ENCODE measurements at regions not wholly inside any gene's neighbourhood (a gene's known extent, or its start where the extent isn't known, plus 50 kb on each side); places are given as distances from the start of the nearest gene placed in this dataset.

DNA sequence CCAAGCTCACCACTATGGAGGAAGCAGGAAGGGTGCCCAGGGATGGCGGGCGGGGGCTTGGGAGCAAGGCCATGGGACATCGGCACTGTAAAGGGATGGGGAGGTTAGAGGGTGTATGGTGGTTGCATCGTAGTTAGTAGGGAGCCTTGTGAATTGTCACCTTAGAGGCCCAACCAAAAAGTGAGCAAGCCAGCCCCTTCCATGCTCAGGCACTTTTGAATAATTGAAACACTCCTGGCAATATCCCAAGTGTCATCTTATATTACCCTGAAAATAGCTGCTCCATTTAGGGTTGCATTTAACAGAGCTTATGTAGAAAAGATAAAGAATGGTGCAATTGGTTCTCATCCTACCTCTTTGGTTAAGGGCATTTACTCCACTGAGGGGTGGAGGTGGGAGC is 169.2 kb downstream of the SAMD5 start:
- Histone ChIP-seq H2AFZ (ENCODE audit: low read length) (no peak overlapping the region), H3K27me3 (ENCODE audit: insufficient read depth, low read length) (no peaks in the 10 kb centered on the region), H3K36me3 (ENCODE audit: insufficient read depth, low read length) (no peaks in the 10 kb centered on the region), H3K4me3 (ENCODE audit: low read depth, low read length, poor library complexity, severe bottlenecking) (no peak overlapping the region), H3K4me2 (ENCODE audit: low read length) (no peak overlapping the region), H4K20me1 (ENCODE audit: insufficient read depth, low read length) (no peaks in the 10 kb centered on the region), H3K9ac (ENCODE audit: low read length) (no peak overlapping the region), H3K9me2 (ENCODE audit: low read depth, low read length) (no peaks in the 10 kb centered on the region), H3F3A (ENCODE audit: insufficient read depth, low read length) (no peaks in the 10 kb centered on the region), H3K79me2 (ENCODE audit: insufficient read depth, low read length) (no peaks in the 10 kb centered on the region), H3K9me3 (ENCODE audit: low read length) (no peaks in the 10 kb centered on the region), H3K4me1 (ENCODE audit: insufficient read depth, low read length, severe bottlenecking) (no peaks in the 10 kb centered on the region), H3K27ac (ENCODE audit: low read depth, low read length, poor library complexity, severe bottlenecking) (no peak overlapping the region)
- TF ChIP-seq, protein P1, sequence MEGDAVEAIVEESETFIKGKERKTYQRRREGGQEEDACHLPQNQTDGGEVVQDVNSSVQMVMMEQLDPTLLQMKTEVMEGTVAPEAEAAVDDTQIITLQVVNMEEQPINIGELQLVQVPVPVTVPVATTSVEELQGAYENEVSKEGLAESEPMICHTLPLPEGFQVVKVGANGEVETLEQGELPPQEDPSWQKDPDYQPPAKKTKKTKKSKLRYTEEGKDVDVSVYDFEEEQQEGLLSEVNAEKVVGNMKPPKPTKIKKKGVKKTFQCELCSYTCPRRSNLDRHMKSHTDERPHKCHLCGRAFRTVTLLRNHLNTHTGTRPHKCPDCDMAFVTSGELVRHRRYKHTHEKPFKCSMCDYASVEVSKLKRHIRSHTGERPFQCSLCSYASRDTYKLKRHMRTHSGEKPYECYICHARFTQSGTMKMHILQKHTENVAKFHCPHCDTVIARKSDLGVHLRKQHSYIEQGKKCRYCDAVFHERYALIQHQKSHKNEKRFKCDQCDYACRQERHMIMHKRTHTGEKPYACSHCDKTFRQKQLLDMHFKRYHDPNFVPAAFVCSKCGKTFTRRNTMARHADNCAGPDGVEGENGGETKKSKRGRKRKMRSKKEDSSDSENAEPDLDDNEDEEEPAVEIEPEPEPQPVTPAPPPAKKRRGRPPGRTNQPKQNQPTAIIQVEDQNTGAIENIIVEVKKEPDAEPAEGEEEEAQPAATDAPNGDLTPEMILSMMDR (IDR thresholded peaks at IDR 0.05; ENCODE audit: low read length), result no peak
- TF ChIP-seq EZH2 (IDR thresholded peaks at IDR 0.05; ENCODE audit: borderline replicate concordance, low read length), result no peak

DNA sequence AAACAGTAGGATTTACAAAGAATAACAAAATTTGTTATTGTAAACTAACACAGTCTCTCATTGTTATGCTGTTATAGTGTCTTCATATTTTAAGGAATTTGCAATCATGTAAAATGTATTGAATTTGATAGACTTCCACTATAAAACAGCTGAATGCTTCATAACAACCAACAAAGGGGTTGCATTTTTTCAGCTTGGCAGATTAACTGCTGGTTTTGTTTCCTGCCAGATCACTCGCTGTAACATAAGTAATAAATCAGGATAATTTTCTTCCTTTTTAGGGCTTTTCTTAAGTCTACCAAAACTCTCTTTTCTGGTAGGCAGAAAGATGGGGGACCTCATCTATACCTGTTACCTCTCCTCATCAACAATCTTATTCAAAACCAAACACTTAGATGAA is 169.8 kb downstream of the SAMD5 start:
- Histone ChIP-seq H3K36me3 (ENCODE audit: insufficient read depth, low read length) (no peaks in the 10 kb centered on the region), H4K20me1 (ENCODE audit: insufficient read depth, low read length) (no peaks in the 10 kb centered on the region), H2AFZ (ENCODE audit: low read length) (no peak overlapping the region), H3K4me3 (ENCODE audit: low read depth, low read length, poor library complexity, severe bottlenecking) (no peak overlapping the region), H3K79me2 (ENCODE audit: insufficient read depth, low read length) (no peaks in the 10 kb centered on the region), H3K27me3 (ENCODE audit: insufficient read depth, low read length) (no peaks in the 10 kb centered on the region), H3K9me2 (ENCODE audit: low read depth, low read length) (no peaks in the 10 kb centered on the region), H3K9ac (ENCODE audit: low read length) (no peak overlapping the region), H3F3A (ENCODE audit: insufficient read depth, low read length) (no peaks in the 10 kb centered on the region), H3K27ac (ENCODE audit: low read depth, low read length, poor library complexity, severe bottlenecking) (no peak overlapping the region), H3K9me3 (ENCODE audit: low read length) (no peaks in the 10 kb centered on the region), H3K4me1 (ENCODE audit: insufficient read depth, low read length, severe bottlenecking) (no peaks in the 10 kb centered on the region), H3K4me2 (ENCODE audit: low read length) (no peak overlapping the region)
- TF ChIP-seq EZH2 (IDR thresholded peaks at IDR 0.05; ENCODE audit: borderline replicate concordance, low read length), result no peak
- TF ChIP-seq, protein P1 (IDR thresholded peaks at IDR 0.05; ENCODE audit: low read length), result no peak

DNA sequence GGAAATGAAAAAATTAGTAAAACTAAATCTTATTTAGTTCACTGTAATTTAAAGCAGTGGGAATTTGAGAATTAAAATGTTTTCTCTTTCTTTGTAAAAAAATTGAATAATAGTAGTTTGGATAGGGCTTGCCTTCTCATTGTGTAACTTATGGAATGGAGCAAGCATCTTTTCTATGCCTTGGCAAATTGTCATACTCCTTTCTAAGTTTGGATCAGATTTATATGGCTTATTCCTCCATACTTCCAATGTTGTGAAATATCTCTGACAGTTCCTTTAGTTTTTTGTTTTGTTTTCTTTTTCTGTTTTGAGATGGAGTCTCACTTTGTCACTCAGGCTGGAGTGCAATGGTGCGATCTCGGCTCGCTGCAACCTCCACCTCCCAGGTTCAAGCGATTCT is 176.4 kb downstream of the SAMD5 start:
- Histone ChIP-seq H3K4me2 (ENCODE audit: low read length) (no peak overlapping the region), H3K4me1 (ENCODE audit: insufficient read depth, low read length, severe bottlenecking) (no peaks in the 10 kb centered on the region), H3F3A (ENCODE audit: insufficient read depth, low read length) (no peaks in the 10 kb centered on the region), H3K9me3 (ENCODE audit: low read length) (no peaks in the 10 kb centered on the region), H2AFZ (ENCODE audit: low read length) (no peak overlapping the region), H4K20me1 (ENCODE audit: insufficient read depth, low read length) (no peaks in the 10 kb centered on the region), H3K27ac (ENCODE audit: low read depth, low read length, poor library complexity, severe bottlenecking) (no peak overlapping the region), H3K79me2 (ENCODE audit: insufficient read depth, low read length) (no peaks in the 10 kb centered on the region), H3K9ac (ENCODE audit: low read length) (no peak overlapping the region), H3K27me3 (ENCODE audit: insufficient read depth, low read length) (no peaks in the 10 kb centered on the region), H3K4me3 (ENCODE audit: low read depth, low read length, poor library complexity, severe bottlenecking) (no peak overlapping the region), H3K9me2 (ENCODE audit: low read depth, low read length) (no peaks in the 10 kb centered on the region), H3K36me3 (ENCODE audit: insufficient read depth, low read length) (no peaks in the 10 kb centered on the region)
- TF ChIP-seq, protein P1 (IDR thresholded peaks at IDR 0.05; ENCODE audit: low read length), result no peak
- no peak for TF ChIP-seq EZH2 (IDR thresholded peaks at IDR 0.05; ENCODE audit: borderline replicate concordance, low read length)

All from OCI-LY1 (cell line).